ENCODE measurements at regions not wholly inside any gene's neighbourhood (a gene's known extent, or its start where the extent isn't known, plus 50 kb on each side); places are given as distances from the start of the nearest gene placed in this dataset.

- Histone ChIP-seq H3K27me3 (no peaks in the 10 kb centered on the region), H3K27ac (no peak overlapping the region), H3K4me1 (ENCODE audit: insufficient read depth) (no peaks in the 10 kb centered on the region), H3K4me3 (no peak overlapping the region), H3K9me3 (no peaks in the 10 kb centered on the region), H3K36me3 (no peaks in the 10 kb centered on the region)
- no peak for DNase-seq
- intact Hi-C loops (cut with DNase I), result no loop called here
- 84 to 88% (median 87%) methylated on average over 2 of the region's 2 CpGs for WGBS, 3 donors
- TF ChIP-seq EP300 (IDR thresholded peaks at IDR 0.05) (no peak), POLR2A (IDR thresholded peaks at IDR 0.05) (no peak)
- TF ChIP-seq, protein P1, sequence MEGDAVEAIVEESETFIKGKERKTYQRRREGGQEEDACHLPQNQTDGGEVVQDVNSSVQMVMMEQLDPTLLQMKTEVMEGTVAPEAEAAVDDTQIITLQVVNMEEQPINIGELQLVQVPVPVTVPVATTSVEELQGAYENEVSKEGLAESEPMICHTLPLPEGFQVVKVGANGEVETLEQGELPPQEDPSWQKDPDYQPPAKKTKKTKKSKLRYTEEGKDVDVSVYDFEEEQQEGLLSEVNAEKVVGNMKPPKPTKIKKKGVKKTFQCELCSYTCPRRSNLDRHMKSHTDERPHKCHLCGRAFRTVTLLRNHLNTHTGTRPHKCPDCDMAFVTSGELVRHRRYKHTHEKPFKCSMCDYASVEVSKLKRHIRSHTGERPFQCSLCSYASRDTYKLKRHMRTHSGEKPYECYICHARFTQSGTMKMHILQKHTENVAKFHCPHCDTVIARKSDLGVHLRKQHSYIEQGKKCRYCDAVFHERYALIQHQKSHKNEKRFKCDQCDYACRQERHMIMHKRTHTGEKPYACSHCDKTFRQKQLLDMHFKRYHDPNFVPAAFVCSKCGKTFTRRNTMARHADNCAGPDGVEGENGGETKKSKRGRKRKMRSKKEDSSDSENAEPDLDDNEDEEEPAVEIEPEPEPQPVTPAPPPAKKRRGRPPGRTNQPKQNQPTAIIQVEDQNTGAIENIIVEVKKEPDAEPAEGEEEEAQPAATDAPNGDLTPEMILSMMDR (IDR thresholded peaks at IDR 0.05), result no peak
Observed at GRCh38 chr10:10010397-10010796, 1007.3 kb upstream of the CELF2 start.

GRCh38 chr10:10014846-10015245 lies 1002.8 kb upstream of the CELF2 start:
- H3K27me3 ChIP-seq, result no peaks in the 10 kb centered on the region
- TF ChIP-seq EP300 (IDR thresholded peaks at IDR 0.05), result no peak
- H3K9me3 ChIP-seq, result no peaks in the 10 kb centered on the region
- H3K36me3 ChIP-seq, result no peaks in the 10 kb centered on the region
- H3K4me1 ChIP-seq (ENCODE audit: insufficient read depth), result no peaks in the 10 kb centered on the region
- H3K27ac ChIP-seq, result no peak overlapping the region
- 97 to 99% (median 97%) methylated on average over 1 of the region's 1 CpG for WGBS, 3 donors
- intact Hi-C loops (cut with DNase I), result no loop called here
- no peak for DNase-seq
- no peak overlapping the region for H3K4me3 ChIP-seq

DNA sequence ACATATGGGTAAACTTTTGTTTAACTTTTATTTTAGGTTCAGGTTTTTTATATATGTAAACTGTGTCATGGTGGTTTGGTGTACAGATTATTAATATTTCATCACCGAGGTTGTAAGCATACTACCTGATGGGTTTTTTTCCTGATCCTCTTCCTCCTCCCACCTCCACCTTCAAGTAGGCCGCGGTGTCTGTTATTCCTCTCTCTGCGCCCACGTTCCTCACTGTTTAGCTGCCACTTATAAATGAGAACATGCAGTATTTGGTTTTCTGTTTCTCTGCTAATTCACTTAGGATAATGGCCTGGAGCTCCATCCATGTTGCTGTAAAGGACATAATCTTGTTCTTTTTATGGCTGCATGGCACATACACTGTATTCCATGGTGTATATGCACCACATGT lies 1000.0 kb upstream of the CELF2 start:
- intact Hi-C loops (cut with DNase I), result no loop called here
- TF ChIP-seq EP300 (IDR thresholded peaks at IDR 0.05), result no peak
- TF ChIP-seq POLR2A (IDR thresholded peaks at IDR 0.05), result no peak
- TF ChIP-seq, protein P1 (IDR thresholded peaks at IDR 0.05), result no peak
- Histone ChIP-seq H3K36me3 (no peaks in the 10 kb centered on the region), H3K4me1 (ENCODE audit: insufficient read depth) (no peaks in the 10 kb centered on the region), H3K27ac (no peak overlapping the region), H3K4me3 (no peak overlapping the region), H3K27me3 (no peaks in the 10 kb centered on the region), H3K9me3 (peaks cover 0 to 3% of the 10 kb centered on the region in 2 donors)
- 82 to 85% (median 83%) methylated on average over 5 of the region's 5 CpGs for WGBS, 3 donors
- DNase-seq, result no peak

DNA sequence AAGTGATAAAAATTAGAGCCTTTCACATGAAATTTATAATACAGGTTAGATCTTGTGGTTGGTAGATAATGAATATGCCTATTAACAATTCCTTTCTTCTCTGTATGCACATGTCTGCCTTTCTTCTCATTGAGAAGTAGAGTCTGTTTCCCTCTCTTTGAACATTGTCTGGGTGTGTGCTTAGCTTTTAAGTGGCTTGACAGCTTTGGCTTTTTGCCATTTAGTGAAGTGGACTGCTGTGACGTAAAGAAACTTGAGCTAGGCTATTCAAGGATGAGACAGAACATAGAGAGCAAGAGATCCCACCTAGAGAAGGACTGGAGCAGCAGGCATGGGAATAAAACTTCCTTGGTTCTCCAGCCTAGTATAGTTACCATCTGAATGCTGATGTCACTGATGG lies 996.7 kb upstream of the CELF2 start:
- no peak for DNase-seq
- Histone ChIP-seq H3K27me3 (no peaks in the 10 kb centered on the region), H3K9me3 (peaks cover 0 to 3% of the 10 kb centered on the region in 2 donors), H3K36me3 (no peaks in the 10 kb centered on the region), H3K27ac (no peak overlapping the region), H3K4me1 (ENCODE audit: insufficient read depth) (no peaks in the 10 kb centered on the region), H3K4me3 (no peak overlapping the region)
- intact Hi-C loops (cut with DNase I), result no loop called here
- WGBS, 3 donors, result 47 to 60% (median 52%) methylated on average over 1 of the region's 1 CpG
- no peak for TF ChIP-seq EP300 (IDR thresholded peaks at IDR 0.05)
- TF ChIP-seq POLR2A (IDR thresholded peaks at IDR 0.05), result no peak
- TF ChIP-seq, protein P1 (IDR thresholded peaks at IDR 0.05), result no peak

GRCh38 chr10:10032991-10033390 lies 984.7 kb upstream of the CELF2 start:
- Histone ChIP-seq H3K27ac (no peak overlapping the region), H3K27me3 (no peaks in the 10 kb centered on the region), H3K9me3 (no peaks in the 10 kb centered on the region), H3K4me3 (no peak overlapping the region), H3K36me3 (no peaks in the 10 kb centered on the region), H3K4me1 (ENCODE audit: insufficient read depth) (no peaks in the 10 kb centered on the region)
- 49 to 52% (median 50%) methylated on average over 2 of the region's 2 CpGs for WGBS, 3 donors
- DNase-seq, result no peak
- intact Hi-C loops (cut with DNase I), result no loop called here
- TF ChIP-seq EP300 (IDR thresholded peaks at IDR 0.05) (no peak), POLR2A (IDR thresholded peaks at IDR 0.05) (no peak)
- TF ChIP-seq, protein P1 (IDR thresholded peaks at IDR 0.05), result no peak
